ENCODE measurements at regions not wholly inside any gene's neighbourhood (a gene's known extent, or its start where the extent isn't known, plus 50 kb on each side); places are given as distances from the start of the nearest gene placed in this dataset.

DNA sequence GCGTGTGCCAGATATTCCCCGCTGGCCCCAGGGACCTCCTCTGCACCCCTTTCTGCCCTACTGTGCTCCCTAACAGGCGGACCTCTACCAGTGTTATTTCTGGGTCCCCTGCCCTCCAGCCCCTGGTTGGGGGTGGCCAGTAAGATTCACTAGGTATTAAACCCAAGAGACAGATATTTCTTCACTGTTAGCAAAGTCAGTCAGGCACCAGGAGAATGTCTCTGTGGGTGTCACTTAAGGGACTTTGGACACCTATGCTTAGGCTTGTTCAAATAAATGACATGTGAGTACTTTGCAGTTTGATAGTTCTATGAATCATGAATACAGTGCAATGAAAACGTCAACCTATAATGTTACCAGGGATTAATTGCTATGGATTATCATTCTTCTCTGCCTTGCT is 234.3 kb upstream of the IGFBP3 start:
- no peak for DNase-seq (ENCODE audit: low read depth, low spot score)

- no peak for DNase-seq (ENCODE audit: low read depth, low spot score)
Measured at GRCh38 chr7:46153951-46154787, 233.1 kb upstream of the IGFBP3 start.

DNA sequence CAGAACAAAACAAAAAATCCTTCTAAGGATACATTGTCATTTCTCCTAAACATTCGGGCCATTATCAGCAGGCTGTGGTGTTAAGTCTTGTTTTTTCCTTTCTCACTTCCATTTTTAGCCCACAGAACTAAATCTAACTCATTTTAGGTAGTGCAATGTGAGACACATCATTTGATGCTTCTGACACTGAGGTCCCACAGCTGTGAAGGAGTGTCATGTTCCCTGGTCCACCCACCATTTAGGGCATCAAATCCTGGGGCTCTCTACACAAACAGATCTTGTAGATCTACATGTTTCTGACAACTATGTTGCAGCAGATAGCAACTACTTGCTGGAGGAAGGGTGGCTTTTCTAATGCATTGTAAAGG is 232.5 kb upstream of the IGFBP3 start:
- DNase-seq (ENCODE audit: low read depth, low spot score): no peak

- DNase-seq (ENCODE audit: low read depth, low spot score): no peak
Measured at GRCh38 chr7:46152696-46153095, 231.6 kb upstream of the IGFBP3 start.

DNA sequence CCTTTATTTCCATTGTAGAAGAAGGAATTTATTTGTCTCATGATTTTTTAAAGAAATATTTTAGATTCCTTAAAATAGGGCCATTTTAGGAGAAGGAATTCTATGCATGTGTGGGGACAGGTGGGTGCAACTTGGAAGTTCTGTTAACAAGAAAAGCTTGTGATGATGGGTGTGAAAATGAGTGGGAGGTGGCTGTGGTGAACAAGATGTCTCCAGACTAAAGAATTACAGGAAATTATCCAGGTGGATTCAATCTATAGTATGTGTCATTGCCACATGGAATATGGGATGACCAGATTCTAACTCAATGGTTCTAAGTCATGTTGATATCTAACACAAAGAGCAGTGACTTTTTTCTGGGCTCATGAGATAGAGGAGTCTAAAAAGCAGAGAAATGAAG is 229.6 kb upstream of the IGFBP3 start:
- DNase-seq (ENCODE audit: low read depth, low spot score): no peak

GRCh38 chr7:46150202-46150601 is 229.1 kb upstream of the IGFBP3 start:
- DNase-seq (ENCODE audit: low read depth, low spot score): no peak

- DNase-seq (ENCODE audit: low read depth, low spot score): no peak
Measured at GRCh38 chr7:46147871-46148270, 226.8 kb upstream of the IGFBP3 start.

DNA sequence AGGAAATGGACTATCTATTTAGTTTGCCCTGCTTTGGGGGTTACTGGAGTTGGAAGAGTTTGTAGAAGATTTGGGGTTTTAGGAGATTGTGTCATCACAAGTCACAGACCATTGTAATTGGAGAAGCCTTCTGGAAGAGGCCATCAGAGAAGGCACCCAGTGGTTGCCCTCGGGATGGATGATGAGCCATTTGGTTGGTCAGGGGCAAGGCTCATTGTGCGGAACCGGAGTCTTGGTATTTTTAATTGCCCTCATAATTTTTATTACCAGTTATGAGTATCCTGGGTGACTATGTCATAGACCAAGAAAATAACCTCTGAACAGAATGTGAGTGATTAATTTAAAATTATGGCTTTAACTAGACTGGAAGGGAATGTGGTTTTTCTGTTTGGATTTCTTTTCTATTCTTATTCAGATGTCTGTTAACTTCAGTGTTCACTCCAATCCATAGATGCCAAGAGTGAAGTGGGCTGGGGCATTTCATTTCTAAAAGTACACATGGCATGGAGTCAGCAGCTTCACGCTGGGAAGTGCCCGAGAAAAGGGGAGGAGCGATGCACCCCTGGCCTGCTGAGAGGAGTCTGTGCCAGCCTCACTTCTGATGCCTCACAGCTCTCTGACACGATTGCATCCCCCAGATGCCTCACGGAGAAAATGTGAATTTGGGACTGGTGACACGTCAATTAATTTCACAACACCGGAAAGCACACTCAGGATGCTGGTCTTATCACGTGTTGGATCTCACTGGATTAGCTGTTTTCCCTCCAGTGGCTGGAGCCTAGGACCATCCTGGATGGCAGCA is 225.6 kb upstream of the IGFBP3 start:
- no peak for DNase-seq (ENCODE audit: low read depth, low spot score)

DNA sequence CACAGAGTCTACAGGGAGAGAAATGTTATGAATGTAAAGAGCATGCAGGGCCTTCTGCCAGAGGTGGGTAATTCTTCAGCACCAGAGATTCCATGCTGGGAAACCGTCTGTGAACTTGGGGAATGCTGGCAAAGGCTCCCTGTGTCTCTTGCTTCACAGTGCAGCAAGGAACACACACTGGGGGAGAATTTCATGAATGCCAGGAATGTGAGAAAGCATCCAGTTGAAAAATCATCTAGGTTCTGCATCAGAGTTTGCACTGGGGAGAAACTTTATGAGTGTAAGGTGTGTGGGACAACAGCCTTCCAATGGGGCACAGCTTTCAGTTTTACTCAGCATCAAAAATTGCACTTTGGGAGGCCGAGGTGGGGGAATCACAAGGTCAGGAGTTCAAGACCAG is 224.3 kb upstream of the IGFBP3 start:
- DNase-seq (ENCODE audit: low read depth, low spot score): no peak

- no peak for DNase-seq (ENCODE audit: low read depth, low spot score)
Measured at GRCh38 chr7:46143949-46144917, 223.2 kb upstream of the IGFBP3 start.

DNA sequence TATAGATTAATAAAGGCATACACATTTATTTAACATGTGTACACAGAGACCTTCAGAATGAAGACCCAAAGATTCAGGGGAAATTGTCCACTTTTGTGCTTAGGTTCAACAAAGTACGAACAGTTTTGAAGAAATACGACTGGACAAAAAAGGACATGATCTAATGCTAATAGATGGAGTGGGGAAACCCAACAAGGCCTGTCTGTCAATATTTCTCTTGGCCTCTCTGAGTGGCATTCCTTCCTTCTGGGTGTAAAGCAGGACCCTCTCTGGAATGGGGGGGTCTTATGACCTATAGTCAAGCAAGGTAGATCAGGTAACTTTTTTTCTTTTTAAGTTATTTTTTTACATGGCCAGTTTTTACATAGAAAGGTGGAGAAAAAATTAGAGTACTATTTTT is 222.3 kb upstream of the IGFBP3 start:
- no peak for DNase-seq (ENCODE audit: low read depth, low spot score)

- no peak for DNase-seq (ENCODE audit: low read depth, low spot score)
Measured at GRCh38 chr7:46139079-46139478, 218.0 kb upstream of the IGFBP3 start.

DNA sequence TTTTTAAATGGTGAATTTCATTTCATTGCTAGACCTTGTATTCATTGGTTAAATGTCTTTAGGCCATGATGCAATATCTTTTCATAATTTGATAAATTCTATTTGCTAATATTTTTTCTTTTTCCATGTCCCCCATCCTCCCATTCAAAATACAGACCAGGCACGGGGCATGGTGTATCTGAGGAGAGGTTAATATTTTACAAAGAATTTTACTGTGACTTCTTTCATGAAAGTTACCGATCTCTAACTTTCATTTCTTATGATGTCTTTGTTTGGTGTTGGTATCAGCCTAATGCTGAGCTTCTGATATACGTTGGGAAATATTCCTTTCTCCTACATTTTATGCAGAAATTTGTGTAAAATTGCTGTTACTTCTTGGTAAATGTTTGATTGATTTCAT is 216.7 kb upstream of the IGFBP3 start:
- no peak for DNase-seq (ENCODE audit: low read depth, low spot score)

- DNase-seq (ENCODE audit: low read depth, low spot score): no peak
Measured at GRCh38 chr7:46135557-46135956, 214.5 kb upstream of the IGFBP3 start.

DNA sequence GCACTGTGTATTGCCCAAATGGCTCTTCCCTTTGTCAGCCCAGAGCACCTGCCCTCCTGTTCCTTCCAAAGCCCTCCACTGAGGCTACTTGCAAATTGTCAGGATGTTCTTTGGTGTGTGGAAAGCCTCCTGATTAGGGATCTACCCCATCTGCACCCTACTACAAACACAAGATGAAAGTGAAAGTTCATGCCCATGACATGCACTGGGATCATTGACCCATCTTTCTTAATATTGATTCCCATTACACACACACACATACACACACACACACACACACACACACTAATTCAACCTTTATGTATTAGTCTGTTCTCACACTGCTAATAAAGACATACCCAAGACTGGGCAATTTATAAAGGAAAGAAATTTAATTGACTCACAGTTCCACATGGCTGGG is 213.7 kb upstream of the IGFBP3 start:
- no peak for DNase-seq (ENCODE audit: low read depth, low spot score)

DNA sequence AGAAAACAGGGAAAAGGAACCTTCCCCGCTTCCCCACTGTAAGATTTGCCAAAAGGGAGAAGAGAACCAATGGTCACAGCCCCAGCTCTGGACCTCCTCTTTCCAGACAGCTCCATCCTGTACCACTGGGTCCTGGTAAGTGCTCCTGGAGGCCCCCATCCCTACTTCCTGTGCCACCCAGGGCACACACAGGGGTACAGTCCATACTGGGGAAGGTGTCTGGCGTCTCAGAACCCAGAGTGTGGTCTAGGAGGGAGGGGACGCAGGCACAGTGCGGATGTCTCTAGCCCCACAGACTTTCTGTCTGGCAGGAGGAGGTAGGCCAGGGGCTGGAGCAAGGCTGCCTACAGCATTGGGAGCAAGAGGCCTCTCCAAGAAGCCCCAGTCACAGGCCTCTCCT is 213.3 kb upstream of the IGFBP3 start:
- DNase-seq (ENCODE audit: low read depth, low spot score): no peak

GRCh38 chr7:46133751-46134150 is 212.7 kb upstream of the IGFBP3 start:
- DNase-seq (ENCODE audit: low read depth, low spot score): no peak

GRCh38 chr7:46133072-46133471 is 212.0 kb upstream of the IGFBP3 start:
- no peak for DNase-seq (ENCODE audit: low read depth, low spot score)

- no peak for DNase-seq (ENCODE audit: low read depth, low spot score)
Measured at GRCh38 chr7:46131916-46132795, 211.1 kb upstream of the IGFBP3 start.

- DNase-seq (ENCODE audit: low read depth, low spot score): no peak
Measured at GRCh38 chr7:46129831-46130230, 208.8 kb upstream of the IGFBP3 start.

DNA sequence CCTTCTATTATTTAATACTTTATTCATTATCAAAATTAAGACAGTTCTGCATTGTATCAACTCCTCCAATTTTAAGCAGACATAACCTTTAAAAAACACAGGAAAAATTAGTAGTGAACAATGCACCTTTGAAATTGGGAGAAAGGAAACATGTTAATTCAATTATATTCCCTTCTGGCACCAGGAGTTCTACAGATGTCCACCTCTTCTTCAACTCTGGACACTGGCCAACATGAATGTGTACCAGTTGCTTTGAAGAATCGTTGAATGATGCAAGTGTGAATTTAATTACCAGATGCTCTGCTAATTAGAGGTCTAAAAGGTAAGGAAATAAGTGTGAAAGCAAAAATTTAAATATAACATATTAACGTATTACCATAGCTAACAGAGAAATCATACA is 206.7 kb upstream of the IGFBP3 start:
- DNase-seq (ENCODE audit: low read depth, low spot score): no peak

Measured in pulmonary artery endothelial cell (primary cell).